Naive B cell (primary cell): ENCODE measurements at regions not wholly inside any gene's neighbourhood (a gene's known extent, or its start where the extent isn't known, plus 50 kb on each side); places are given as distances from the start of the nearest gene placed in this dataset.
A peak's percentile ranks its signal among the peaks of the same experiment; 100 is the strongest.
"Not testable (repeated sequence)": the region's sequence is repeated elsewhere in the genome, so short reads cannot be mapped to it uniquely, and the experiment has no call there.

Experiments used
- ATAC-seq, 2 donors: fragments of 150-1000 bp; cut with Tn5 transposase; 2 replicates each; pipeline ENCODE4 v1.10.0; 2021; ENCODE audit warnings: low read depth in 2 of 2, mild to moderate bottlenecking in 2 of 2, moderate library complexity in 2 of 2
- DNase-seq: peaks from one replicate; pipeline ENCODE4 v3.0.0; 2022
- H3K27ac Mint-ChIP-seq, 6 donors: one replicate each; pipeline ENCODE4 v1.8.0; 2020 to 2022; ENCODE audit warnings: mild to moderate bottlenecking in 6 of 6, mixed read lengths in 6 of 6, moderate library complexity in 5 of 6, inconsistent platforms in 2 of 6
- H3K27me3 Mint-ChIP-seq, 3 donors: one replicate each; pipeline ENCODE4 v1.8.0; 2021 to 2022; ENCODE audit warnings: mixed read lengths in 3 of 3, mild to moderate bottlenecking in 1 of 3
- H3K36me3 Mint-ChIP-seq, 2 donors: one replicate each; pipeline ENCODE4 v1.8.0; 2020 to 2022; ENCODE audit warnings: mixed read lengths in 2 of 2, inconsistent platforms in 1 of 2, mild to moderate bottlenecking in 1 of 2
- H3K4me1 Mint-ChIP-seq, 3 donors: one replicate each; pipeline ENCODE4 v1.8.0; 2020 to 2022; ENCODE audit warnings: mixed read lengths in 3 of 3, inconsistent platforms in 1 of 3, mild to moderate bottlenecking in 1 of 3, moderate library complexity in 1 of 3
- H3K4me3 Mint-ChIP-seq, 8 donors: one replicate each; pipeline ENCODE4 v1.8.0; 2020 to 2022; ENCODE audit warnings: mild to moderate bottlenecking in 8 of 8, mixed read lengths in 8 of 8, moderate library complexity in 8 of 8, inconsistent platforms in 2 of 8
- H3K9me3 Mint-ChIP-seq, 7 donors: one replicate each; pipeline ENCODE4 v1.8.0; 2020 to 2022; ENCODE audit warnings: mixed read lengths in 7 of 7, mild to moderate bottlenecking in 5 of 7, inconsistent platforms in 2 of 7, moderate library complexity in 1 of 7

- Mint-ChIP-seq H3K9me3 (peaks cover 0 to 2% (median 0%) of the 10 kb centered on the region in 7 donors), H3K36me3 (peaks cover 0 to 13% of the 10 kb centered on the region in 2 donors), H3K27me3 (no peaks in the 10 kb centered on the region), H3K27ac (peak overlapping the region in 1 of 6 donors; percentile 31), H3K4me3 (no peak overlapping the region), H3K4me1 (peaks cover 16 to 27% (median 25%) of the 10 kb centered on the region in 3 donors)
- ATAC-seq (no peak), DNase-seq (no peak)
Measured at GRCh38 chr14:71454010-71454409, 478.2 kb upstream of the RGS6 start.

- Mint-ChIP-seq H3K27ac (peak overlapping the region in 3 of 6 donors; percentile 38 to 53 (median 47)), H3K9me3 (peaks cover 0 to 2% (median 0%) of the 10 kb centered on the region in 7 donors), H3K4me3 (no peak overlapping the region), H3K27me3 (no peaks in the 10 kb centered on the region), H3K4me1 (peaks cover 16 to 34% (median 25%) of the 10 kb centered on the region in 3 donors), H3K36me3 (peaks cover 0 to 13% of the 10 kb centered on the region in 2 donors)
- no peak for ATAC-seq
- no peak for DNase-seq
Measured at GRCh38 chr14:71454513-71455332, 477.5 kb upstream of the RGS6 start.

GRCh38 chr14:71460091-71460490, 472.1 kb upstream of the RGS6 start:
- no peaks in the 10 kb centered on the region for H3K27me3 Mint-ChIP-seq

GRCh38 chr14:71461617-71462016, 470.6 kb upstream of the RGS6 start:
- Mint-ChIP-seq H3K36me3 (peaks cover 14 to 17% of the 10 kb centered on the region in 2 donors), H3K4me1 (peaks cover 10 to 43% (median 36%) of the 10 kb centered on the region in 3 donors), H3K27ac (peak overlapping the region in 1 of 6 donors; percentile 59)
- ATAC-seq, H3K9me3 Mint-ChIP-seq, DNase-seq, H3K27me3 Mint-ChIP-seq, H3K4me3 Mint-ChIP-seq: not testable (repeated sequence)

More at GRCh38 chr14:71460091-71460490, 472.1 kb upstream of the RGS6 start:
- H3K36me3 Mint-ChIP-seq = peaks cover 7 to 18% of the 10 kb centered on the region in 2 donors
- peaks cover 8 to 38% (median 31%) of the 10 kb centered on the region in 3 donors for H3K4me1 Mint-ChIP-seq
- H3K4me3 Mint-ChIP-seq = peak overlapping the region in 1 of 8 donors; percentile 35
- DNase-seq (no peak), ATAC-seq (no peak)
- peak overlapping the region in 2 of 6 donors; percentile 17 to 79 for H3K27ac Mint-ChIP-seq
- H3K9me3 Mint-ChIP-seq = peaks cover 0 to 2% (median 0%) of the 10 kb centered on the region in 7 donors

GRCh38 chr14:71463807-71464206, 468.4 kb upstream of the RGS6 start:
- no peak overlapping the region for H3K4me3 Mint-ChIP-seq
- ATAC-seq (no peak), DNase-seq (no peak)
- H3K27me3 Mint-ChIP-seq = no peaks in the 10 kb centered on the region
- H3K27ac Mint-ChIP-seq = no peak overlapping the region
- peaks cover 0 to 2% (median 0%) of the 10 kb centered on the region in 7 donors for H3K9me3 Mint-ChIP-seq
- peaks cover 17 to 27% of the 10 kb centered on the region in 2 donors for H3K36me3 Mint-ChIP-seq
- peaks cover 15 to 40% (median 33%) of the 10 kb centered on the region in 3 donors for H3K4me1 Mint-ChIP-seq

- H3K27ac Mint-ChIP-seq = peak overlapping the region in 2 of 6 donors; percentile 59 to 85
- peaks cover 28 to 36% of the 10 kb centered on the region in 2 donors for H3K36me3 Mint-ChIP-seq
- H3K27me3 Mint-ChIP-seq = no peaks in the 10 kb centered on the region
- H3K9me3 Mint-ChIP-seq = peaks cover 0 to 4% (median 0%) of the 10 kb centered on the region in 7 donors
- ATAC-seq (no peak), DNase-seq (no peak)
- peaks cover 25 to 40% (median 39%) of the 10 kb centered on the region in 3 donors for H3K4me1 Mint-ChIP-seq
- H3K4me3 Mint-ChIP-seq = no peak overlapping the region
Measured at GRCh38 chr14:71464840-71465239, 467.4 kb upstream of the RGS6 start.

- Mint-ChIP-seq H3K27me3 (no peaks in the 10 kb centered on the region), H3K4me3 (no peak overlapping the region), H3K9me3 (peaks cover 0 to 4% (median 0%) of the 10 kb centered on the region in 7 donors), H3K36me3 (peaks cover 25 to 32% of the 10 kb centered on the region in 2 donors), H3K4me1 (peaks cover 25 to 41% (median 40%) of the 10 kb centered on the region in 3 donors), H3K27ac (peak overlapping the region in 2 of 6 donors; percentile 9 to 52)
- ATAC-seq (no peak), DNase-seq (no peak)
Measured at GRCh38 chr14:71465316-71465715, 466.9 kb upstream of the RGS6 start.

GRCh38 chr14:71466251-71466650, 466.0 kb upstream of the RGS6 start:
- H3K4me3 Mint-ChIP-seq = no peak overlapping the region
- H3K9me3 Mint-ChIP-seq = peaks cover 0 to 4% (median 0%) of the 10 kb centered on the region in 7 donors
- peaks cover 27 to 43% (median 40%) of the 10 kb centered on the region in 3 donors for H3K4me1 Mint-ChIP-seq
- H3K36me3 Mint-ChIP-seq = peaks cover 22 to 28% of the 10 kb centered on the region in 2 donors
- H3K27ac Mint-ChIP-seq = peak overlapping the region in 2 of 6 donors; percentile 9 to 21
- no peaks in the 10 kb centered on the region for H3K27me3 Mint-ChIP-seq
- DNase-seq = no peak
- ATAC-seq = no peak

GRCh38 chr14:71466946-71467345, 465.3 kb upstream of the RGS6 start:
- ATAC-seq = no peak
- no peak overlapping the region for H3K4me3 Mint-ChIP-seq
- peaks cover 0 to 4% (median 0%) of the 10 kb centered on the region in 7 donors for H3K9me3 Mint-ChIP-seq

GRCh38 chr14:71467361-71467811, 464.8 kb upstream of the RGS6 start:
- Mint-ChIP-seq H3K36me3 (peaks cover 15 to 28% of the 10 kb centered on the region in 2 donors), H3K27me3 (no peaks in the 10 kb centered on the region), H3K4me1 (peaks cover 35 to 42% (median 41%) of the 10 kb centered on the region in 3 donors), H3K27ac (no peak overlapping the region), H3K4me3 (peak overlapping the region in 1 of 8 donors; percentile 41), H3K9me3 (peaks cover 0 to 4% (median 0%) of the 10 kb centered on the region in 7 donors)
- ATAC-seq (no peak), DNase-seq (no peak)

More at GRCh38 chr14:71466946-71467345, 465.3 kb upstream of the RGS6 start:
- Mint-ChIP-seq H3K27me3 (no peaks in the 10 kb centered on the region), H3K27ac (no peak overlapping the region), H3K4me1 (peaks cover 32 to 42% (median 40%) of the 10 kb centered on the region in 3 donors), H3K36me3 (peaks cover 15 to 28% of the 10 kb centered on the region in 2 donors)
- no peak for DNase-seq

- peaks cover 38 to 45% (median 43%) of the 10 kb centered on the region in 3 donors for H3K4me1 Mint-ChIP-seq
- no peak for DNase-seq
- H3K9me3 Mint-ChIP-seq = peaks cover 0 to 4% (median 0%) of the 10 kb centered on the region in 7 donors
- H3K27ac Mint-ChIP-seq = peak overlapping the region in 2 of 6 donors; percentile 21 to 27
- H3K4me3 Mint-ChIP-seq = no peak overlapping the region
- no peaks in the 10 kb centered on the region for H3K27me3 Mint-ChIP-seq
- peaks cover 11 to 28% of the 10 kb centered on the region in 2 donors for H3K36me3 Mint-ChIP-seq
- no peak for ATAC-seq
Measured at GRCh38 chr14:71468701-71469100, 463.5 kb upstream of the RGS6 start.

- Mint-ChIP-seq H3K4me3 (peak overlapping the region in 1 of 8 donors; percentile 57), H3K36me3 (peaks cover 11 to 28% of the 10 kb centered on the region in 2 donors), H3K27me3 (no peaks in the 10 kb centered on the region), H3K27ac (peak overlapping the region in 4 of 6 donors; percentile 21 to 58 (median 32)), H3K9me3 (peaks cover 0 to 2% (median 0%) of the 10 kb centered on the region in 7 donors), H3K4me1 (peaks cover 40 to 49% (median 45%) of the 10 kb centered on the region in 3 donors)
- ATAC-seq (no peak), DNase-seq (no peak)
Measured at GRCh38 chr14:71469643-71470335, 462.4 kb upstream of the RGS6 start.
